RWPE2 (cell line): ENCODE measurements at regions not wholly inside any gene's neighbourhood (a gene's known extent, or its start where the extent isn't known, plus 50 kb on each side); places are given as distances from the start of the nearest gene placed in this dataset.

Experiments
- ATAC-seq: fragments of 200-7000 bp; cut with Tn5 transposase; 3 replicates; pipeline ENCODE4 v1.9.1; 2021; ENCODE audit warnings: low read depth
- DNase-seq: peaks from one replicate; pipeline ENCODE4 v3.0.0-alpha.2; 2020; ENCODE audit warnings: low spot score
- H3K27ac ChIP-seq: fragments of 450-650 bp; 2 replicates; pipeline ENCODE4 v1.5.1; 2017; ENCODE audit warnings: mild to moderate bottlenecking; ENCODE audit not compliant: poor library complexity, severe bottlenecking
- H3K27me3 ChIP-seq: fragments of 250-450 bp; sonication (Bioruptor Pico); 2 replicates; pipeline ENCODE4 v1.5.1; 2021; ENCODE audit warnings: mild to moderate bottlenecking, moderate library complexity; ENCODE audit not compliant: insufficient read depth, poor library complexity, severe bottlenecking
- H3K36me3 ChIP-seq: fragments of 250-450 bp; sonication (Bioruptor Pico); 2 replicates; pipeline ENCODE4 v1.5.1; 2020; ENCODE audit warnings: low read depth, mild to moderate bottlenecking, moderate library complexity
- H3K4me1 ChIP-seq: fragments of 250-450 bp; sonication (Bioruptor Pico); 2 replicates; pipeline ENCODE4 v1.5.1; 2021; ENCODE audit warnings: mild to moderate bottlenecking, moderate library complexity; ENCODE audit not compliant: insufficient read depth, poor library complexity, severe bottlenecking
- H3K4me3 ChIP-seq: fragments of 250-450 bp; sonication (Bioruptor Pico); 2 replicates; pipeline ENCODE4 v1.5.1; 2021; ENCODE audit warnings: mild to moderate bottlenecking, moderate library complexity; ENCODE audit not compliant: severe bottlenecking
- H3K9me3 ChIP-seq: fragments of 250-450 bp; sonication (Bioruptor Pico); 2 replicates; pipeline ENCODE4 v1.5.1; 2021; ENCODE audit warnings: mild to moderate bottlenecking, moderate library complexity; ENCODE audit not compliant: severe bottlenecking
- TF ChIP-seq, protein P1 (sequence below): fragments of 450-650 bp; IDR thresholded peaks from one replicate; pipeline ENCODE4 v1.5.1; 2017; ENCODE audit warnings: mild to moderate bottlenecking, moderate library complexity; ENCODE audit not compliant: poor library complexity, severe bottlenecking

DNA sequence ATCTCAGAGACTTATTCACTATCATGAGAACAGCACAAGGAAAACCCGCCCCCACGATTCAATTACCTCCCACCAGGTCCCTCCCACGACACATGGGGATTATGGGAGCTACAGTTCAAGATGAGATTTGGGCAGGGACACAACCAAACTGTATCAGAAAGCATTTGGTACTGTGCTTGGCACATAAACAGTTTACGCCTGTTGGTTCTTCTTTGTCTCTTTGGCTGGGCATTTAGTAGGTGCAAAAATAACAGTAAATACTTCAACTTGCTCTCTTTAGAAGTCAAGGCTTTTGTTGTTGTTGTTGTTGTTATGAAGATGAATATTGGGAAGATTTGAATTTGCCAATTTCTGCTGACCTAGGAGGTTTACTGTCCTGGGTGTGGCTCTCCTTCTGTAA, 175.4 kb upstream of the IGSF21 start:
- TF ChIP-seq, protein P1, sequence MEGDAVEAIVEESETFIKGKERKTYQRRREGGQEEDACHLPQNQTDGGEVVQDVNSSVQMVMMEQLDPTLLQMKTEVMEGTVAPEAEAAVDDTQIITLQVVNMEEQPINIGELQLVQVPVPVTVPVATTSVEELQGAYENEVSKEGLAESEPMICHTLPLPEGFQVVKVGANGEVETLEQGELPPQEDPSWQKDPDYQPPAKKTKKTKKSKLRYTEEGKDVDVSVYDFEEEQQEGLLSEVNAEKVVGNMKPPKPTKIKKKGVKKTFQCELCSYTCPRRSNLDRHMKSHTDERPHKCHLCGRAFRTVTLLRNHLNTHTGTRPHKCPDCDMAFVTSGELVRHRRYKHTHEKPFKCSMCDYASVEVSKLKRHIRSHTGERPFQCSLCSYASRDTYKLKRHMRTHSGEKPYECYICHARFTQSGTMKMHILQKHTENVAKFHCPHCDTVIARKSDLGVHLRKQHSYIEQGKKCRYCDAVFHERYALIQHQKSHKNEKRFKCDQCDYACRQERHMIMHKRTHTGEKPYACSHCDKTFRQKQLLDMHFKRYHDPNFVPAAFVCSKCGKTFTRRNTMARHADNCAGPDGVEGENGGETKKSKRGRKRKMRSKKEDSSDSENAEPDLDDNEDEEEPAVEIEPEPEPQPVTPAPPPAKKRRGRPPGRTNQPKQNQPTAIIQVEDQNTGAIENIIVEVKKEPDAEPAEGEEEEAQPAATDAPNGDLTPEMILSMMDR: no peak
- Histone ChIP-seq H3K36me3 (no peaks in the 10 kb centered on the region), H3K9me3 (no peaks in the 10 kb centered on the region), H3K4me1 (no peaks in the 10 kb centered on the region), H3K27me3 (peaks cover 51% of the 10 kb centered on the region), H3K4me3 (no peak overlapping the region), H3K27ac (no peak overlapping the region)
- DNase-seq: no peak
- ATAC-seq: no peak

DNA sequence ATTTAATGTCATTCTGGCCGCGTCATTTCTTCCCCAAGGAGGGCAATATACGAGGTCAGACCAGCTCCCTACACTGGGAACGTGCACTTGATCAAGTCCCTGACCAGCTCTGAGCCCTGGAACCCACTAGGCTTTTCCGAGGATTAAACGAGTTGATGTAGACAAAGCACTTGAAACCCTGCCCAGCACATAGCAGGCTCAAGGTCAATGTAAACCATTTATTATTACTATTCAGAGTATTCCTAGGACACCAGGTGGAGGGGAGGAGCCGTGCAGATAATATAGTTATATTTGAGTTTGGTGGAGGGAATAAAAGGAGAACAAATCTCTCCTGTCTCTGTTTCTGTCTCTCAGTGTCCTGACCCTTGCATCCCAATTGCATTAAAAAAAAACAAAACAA, 174.1 kb upstream of the IGSF21 start:
- ATAC-seq (no peak), DNase-seq (no peak)
- TF ChIP-seq, protein P1: no peak
- Histone ChIP-seq H3K27ac (no peak overlapping the region), H3K36me3 (no peaks in the 10 kb centered on the region), H3K4me3 (no peak overlapping the region), H3K4me1 (no peaks in the 10 kb centered on the region), H3K9me3 (no peaks in the 10 kb centered on the region), H3K27me3 (peaks cover 49% of the 10 kb centered on the region)

DNA sequence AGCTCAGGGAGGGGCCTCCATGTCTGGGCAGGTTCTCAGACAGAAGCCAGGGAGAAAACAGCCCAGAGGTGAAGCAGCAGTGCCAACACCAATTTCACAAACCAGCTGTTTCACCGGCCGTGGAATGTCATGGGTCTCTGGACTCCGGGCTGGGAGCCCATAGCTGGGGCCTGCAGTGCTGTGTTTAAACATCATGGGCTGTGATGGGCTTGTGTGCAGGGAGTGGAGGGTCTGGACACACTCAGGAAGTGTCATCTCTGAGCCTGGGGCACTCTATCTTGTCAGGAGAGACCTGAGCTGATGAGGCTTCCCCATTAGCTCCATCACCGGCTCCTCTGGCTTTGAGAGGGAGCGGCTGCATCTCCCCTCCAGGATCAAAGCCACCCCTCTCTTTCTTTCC, 173.6 kb upstream of the IGSF21 start:
- no peak for DNase-seq
- TF ChIP-seq, protein P1: no peak
- peaks cover 49% of the 10 kb centered on the region for H3K27me3 ChIP-seq
- no peak overlapping the region for H3K27ac ChIP-seq
- ATAC-seq: no peak
- no peaks in the 10 kb centered on the region for H3K36me3 ChIP-seq
- no peaks in the 10 kb centered on the region for H3K4me1 ChIP-seq
- no peaks in the 10 kb centered on the region for H3K9me3 ChIP-seq
- H3K4me3 ChIP-seq: no peak overlapping the region

DNA sequence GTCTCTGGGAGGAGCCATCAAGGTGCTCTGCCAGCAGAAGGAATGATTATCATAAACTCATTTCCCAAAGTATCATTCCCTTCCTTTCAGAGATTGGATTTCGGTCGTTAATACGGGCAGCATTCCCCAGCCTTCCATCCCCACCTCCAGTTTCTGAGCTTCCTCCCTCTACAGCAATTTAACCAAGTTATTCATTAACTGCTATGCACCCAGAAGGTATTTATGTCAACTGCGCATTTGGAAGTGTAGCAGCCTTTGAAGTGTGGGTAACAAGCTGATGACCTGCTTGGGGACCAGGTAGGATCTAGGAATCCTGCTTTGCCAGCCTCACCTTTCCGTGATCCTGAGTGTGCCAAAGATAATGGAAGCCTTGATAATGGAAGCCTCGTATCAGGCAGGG, 172.4 kb upstream of the IGSF21 start:
- Histone ChIP-seq H3K9me3 (no peaks in the 10 kb centered on the region), H3K27ac (no peak overlapping the region), H3K4me3 (no peak overlapping the region), H3K27me3 (peaks cover 44% of the 10 kb centered on the region), H3K36me3 (no peaks in the 10 kb centered on the region), H3K4me1 (no peaks in the 10 kb centered on the region)
- DNase-seq (no peak), ATAC-seq (no peak)
- TF ChIP-seq, protein P1: no peak

DNA sequence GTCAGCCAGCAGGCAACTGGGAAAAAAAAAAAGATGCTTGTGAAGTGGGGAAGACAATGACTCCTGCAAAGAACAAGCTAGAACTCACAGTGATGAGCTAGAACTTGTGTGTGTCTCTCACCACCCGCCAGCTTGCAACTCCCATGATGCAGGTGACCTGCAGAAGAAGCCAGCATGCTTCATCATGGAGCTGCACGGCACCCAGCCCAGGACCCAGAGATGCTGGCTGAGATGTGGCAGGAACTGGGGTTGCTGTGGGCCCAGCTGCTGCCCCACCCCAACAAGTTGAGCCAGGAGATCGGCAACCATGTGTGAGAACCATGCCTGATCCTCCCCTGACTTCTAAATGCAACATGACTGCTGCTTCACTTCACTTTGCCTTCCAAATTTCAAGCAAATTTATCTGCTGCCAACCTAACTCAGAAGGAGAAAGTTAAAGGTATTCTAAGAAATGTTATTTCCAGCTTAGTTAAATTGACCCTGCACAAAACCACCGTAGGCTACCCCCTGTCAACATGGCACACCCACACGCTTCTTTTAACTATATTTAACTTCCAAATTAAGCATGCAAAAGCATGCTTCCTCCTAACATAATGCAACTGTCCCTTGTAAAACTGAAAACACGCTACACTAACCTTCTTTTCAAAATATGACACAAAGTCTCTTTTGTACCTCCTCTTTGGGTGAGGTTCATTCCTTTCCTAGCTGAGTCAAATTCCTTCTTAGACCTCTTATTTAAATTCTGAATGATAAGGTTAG, 166.0 kb upstream of the IGSF21 start:
- Histone ChIP-seq H3K36me3 (no peaks in the 10 kb centered on the region), H3K27ac (no peak overlapping the region), H3K4me3 (no peak overlapping the region), H3K9me3 (no peaks in the 10 kb centered on the region), H3K27me3 (peaks cover 4% of the 10 kb centered on the region), H3K4me1 (no peaks in the 10 kb centered on the region)
- ATAC-seq: no peak
- TF ChIP-seq, protein P1: no peak
- DNase-seq: no peak
